ENCODE measurements at regions not wholly inside any gene's neighbourhood (a gene's known extent, or its start where the extent isn't known, plus 50 kb on each side); places are given as distances from the start of the nearest gene placed in this dataset.
"Not testable (repeated sequence)": the region's sequence is repeated elsewhere in the genome, so short reads cannot be mapped to it uniquely, and the experiment has no call there.

DNA sequence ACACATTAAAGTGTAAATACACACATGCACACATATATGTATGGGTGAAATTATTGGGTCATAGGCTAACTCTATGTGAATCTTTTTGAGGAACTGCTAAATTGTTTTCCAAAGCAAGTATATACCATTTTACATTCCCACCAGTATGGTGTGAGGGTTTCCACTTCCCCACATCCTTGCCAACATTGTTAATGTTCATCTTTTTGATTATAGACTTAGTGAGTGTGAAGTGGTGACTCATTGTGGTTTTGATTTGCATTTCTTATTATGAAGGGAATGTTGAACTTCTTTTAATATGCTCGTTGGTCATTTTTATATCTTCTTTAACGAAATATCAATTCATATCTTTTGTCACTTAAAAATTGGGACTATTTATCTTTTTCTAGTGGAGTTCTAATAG, 181.8 kb upstream of the GCFC2 start:
- no peak overlapping the region for H3K9ac ChIP-seq (ENCODE audit: low read depth, low read length, poor library complexity)
- H3K9me3 ChIP-seq (replicated peaks in 1 of 2; ENCODE audit: control insufficient read depth in 2 of 2, insufficient read depth in 1 of 2, low read depth in 1 of 2, low read length in 2 of 2): peaks cover 0 to 3% of the 10 kb centered on the region in 2 donors
- H3K4me1 ChIP-seq (ENCODE audit: control insufficient read depth in 2 of 2, insufficient read depth in 1 of 2, low read depth in 1 of 2, low read length in 2 of 2): peaks cover 0 to 2% of the 10 kb centered on the region in 2 donors
- no peak overlapping the region for H3K14ac ChIP-seq (ENCODE audit: low read length)
- H2BK5ac ChIP-seq (ENCODE audit: low read length): no peak overlapping the region
- no peak overlapping the region for H4K91ac ChIP-seq (ENCODE audit: low read depth, low read length, poor library complexity)
- no peak overlapping the region for H2BK120ac ChIP-seq (ENCODE audit: low read depth, low read length)
- no peak overlapping the region for H2AFZ ChIP-seq (ENCODE audit: low read length)
- no peak overlapping the region for H4K8ac ChIP-seq (ENCODE audit: low read depth, low read length)
- H2AK5ac ChIP-seq (ENCODE audit: low read depth, low read length): no peak overlapping the region
- H3K27me3 ChIP-seq (ENCODE audit: control insufficient read depth in 3 of 3, insufficient read depth in 3 of 3, low read depth in 1 of 3, low read length in 3 of 3): no peaks in the 10 kb centered on the region
- no peak for DNase-seq (ENCODE audit: low spot score)
- WGBS, 2 donors (ENCODE audit: extremely low coverage in 2 of 2, insufficient read length in 2 of 2, insufficient replicate concordance in 1 of 2): no CpG with 5 or more reads among the region's 2 CpGs
- no peak overlapping the region for H3K27ac ChIP-seq (replicated peaks; ENCODE audit: low read length)
- H3K36me3 ChIP-seq (replicated peaks in 1 of 2; ENCODE audit: control insufficient read depth in 2 of 2, insufficient read depth in 2 of 2, low read length in 2 of 2): no peaks in the 10 kb centered on the region
- no peak overlapping the region for H3K23ac ChIP-seq (ENCODE audit: low read depth, low read length, poor library complexity)
- H3K79me1 ChIP-seq (ENCODE audit: low read depth, low read length): no peaks in the 10 kb centered on the region
- no peak overlapping the region for H3K18ac ChIP-seq (ENCODE audit: low read length)
- no peak overlapping the region for H3K4me2 ChIP-seq (ENCODE audit: insufficient read depth, low read length, poor library complexity, severe bottlenecking)
- no peak overlapping the region for H2BK12ac ChIP-seq (ENCODE audit: low read length)
- H2BK15ac ChIP-seq (ENCODE audit: low read length): no peak overlapping the region
- H3K4ac ChIP-seq (ENCODE audit: low read length): no peak overlapping the region
- no peak overlapping the region for H3K4me3 ChIP-seq (ENCODE audit: low read length in 2 of 2)

DNA sequence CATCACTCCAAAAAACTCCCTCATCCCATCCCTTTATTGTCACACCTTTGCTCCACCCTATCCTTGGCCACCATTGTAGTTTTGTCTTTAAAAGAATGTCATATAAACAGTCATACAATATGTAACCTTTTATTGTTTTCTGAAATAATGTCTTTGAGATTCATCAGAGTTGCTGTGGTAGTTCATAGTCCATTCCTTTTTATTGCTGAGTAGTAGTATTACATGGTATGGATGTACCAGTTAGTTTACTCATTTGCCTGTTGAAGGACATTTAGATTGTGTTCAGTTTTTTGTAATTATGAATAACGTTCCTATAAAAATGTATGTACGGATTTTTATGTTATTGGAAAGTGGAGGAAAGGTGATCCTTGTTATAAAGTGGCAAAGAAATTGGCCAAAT, 171.8 kb upstream of the GCFC2 start:
- Histone ChIP-seq H3K79me1 (ENCODE audit: low read depth, low read length) (no peaks in the 10 kb centered on the region), H3K27ac (replicated peaks; ENCODE audit: low read length) (no peak overlapping the region), H2AFZ (ENCODE audit: low read length) (no peak overlapping the region), H3K36me3 (replicated peaks in 1 of 2; ENCODE audit: control insufficient read depth in 2 of 2, insufficient read depth in 2 of 2, low read length in 2 of 2) (no peaks in the 10 kb centered on the region), H2BK5ac (ENCODE audit: low read length) (no peak overlapping the region), H3K18ac (ENCODE audit: low read length) (no peak overlapping the region), H2AK5ac (ENCODE audit: low read depth, low read length) (no peak overlapping the region), H2BK120ac (ENCODE audit: low read depth, low read length) (no peak overlapping the region), H2BK12ac (ENCODE audit: low read length) (no peak overlapping the region), H3K4me1 (ENCODE audit: control insufficient read depth in 2 of 2, insufficient read depth in 1 of 2, low read depth in 1 of 2, low read length in 2 of 2) (no peaks in the 10 kb centered on the region), H3K9me3 (replicated peaks in 1 of 2; ENCODE audit: control insufficient read depth in 2 of 2, insufficient read depth in 1 of 2, low read depth in 1 of 2, low read length in 2 of 2) (no peaks in the 10 kb centered on the region), H3K4me2 (ENCODE audit: insufficient read depth, low read length, poor library complexity, severe bottlenecking) (no peak overlapping the region), H4K8ac (ENCODE audit: low read depth, low read length) (no peak overlapping the region), H3K14ac (ENCODE audit: low read length) (no peak overlapping the region), H2BK15ac (ENCODE audit: low read length) (no peak overlapping the region), H3K9ac (ENCODE audit: low read depth, low read length, poor library complexity) (no peak overlapping the region), H3K27me3 (ENCODE audit: control insufficient read depth in 3 of 3, insufficient read depth in 3 of 3, low read depth in 1 of 3, low read length in 3 of 3) (no peaks in the 10 kb centered on the region), H3K23ac (ENCODE audit: low read depth, low read length, poor library complexity) (no peak overlapping the region), H3K4me3 (ENCODE audit: low read length in 2 of 2) (no peak overlapping the region), H4K91ac (ENCODE audit: low read depth, low read length, poor library complexity) (no peak overlapping the region), H3K4ac (ENCODE audit: low read length) (no peak overlapping the region)
- DNase-seq (ENCODE audit: low spot score): no peak
- 100% methylated on average over 2 of the region's 2 CpGs for WGBS, 2 donors (ENCODE audit: extremely low coverage in 2 of 2, insufficient read length in 2 of 2, insufficient replicate concordance in 1 of 2)

DNA sequence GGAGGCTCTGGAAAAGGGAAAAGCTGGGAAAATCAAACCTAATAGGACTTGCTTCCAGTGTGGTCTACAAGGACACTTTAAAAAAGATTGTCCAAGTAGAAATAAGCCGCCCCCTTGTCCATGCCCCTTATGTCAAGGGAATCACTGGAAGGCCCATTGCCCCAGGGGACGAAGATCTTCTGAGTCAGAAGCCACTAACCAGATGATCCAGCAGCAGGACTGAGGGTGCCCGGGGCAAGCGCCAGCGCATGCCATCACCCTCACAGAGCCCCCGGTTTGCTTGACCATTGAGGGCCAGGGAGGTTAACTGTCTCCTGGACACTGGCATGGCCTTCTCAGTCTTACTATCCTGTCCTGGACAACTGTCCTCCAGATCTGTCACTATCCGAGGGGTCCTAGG, 164.9 kb upstream of the GCFC2 start:
- not testable (repeated sequence) for H3K79me1 ChIP-seq (ENCODE audit: low read depth, low read length); H4K8ac ChIP-seq (ENCODE audit: low read depth, low read length); DNase-seq (ENCODE audit: low spot score); H2AK5ac ChIP-seq (ENCODE audit: low read depth, low read length); H3K4me1 ChIP-seq (ENCODE audit: control insufficient read depth in 2 of 2, insufficient read depth in 1 of 2, low read depth in 1 of 2, low read length in 2 of 2); H2BK12ac ChIP-seq (ENCODE audit: low read length); H2BK15ac ChIP-seq (ENCODE audit: low read length); H2BK120ac ChIP-seq (ENCODE audit: low read depth, low read length); H3K36me3 ChIP-seq (replicated peaks in 1 of 2; ENCODE audit: control insufficient read depth in 2 of 2, insufficient read depth in 2 of 2, low read length in 2 of 2); H2BK5ac ChIP-seq (ENCODE audit: low read length); H3K4me2 ChIP-seq (ENCODE audit: insufficient read depth, low read length, poor library complexity, severe bottlenecking); H3K14ac ChIP-seq (ENCODE audit: low read length); H3K27ac ChIP-seq (replicated peaks; ENCODE audit: low read length); H4K91ac ChIP-seq (ENCODE audit: low read depth, low read length, poor library complexity); H3K9me3 ChIP-seq (replicated peaks in 1 of 2; ENCODE audit: control insufficient read depth in 2 of 2, insufficient read depth in 1 of 2, low read depth in 1 of 2, low read length in 2 of 2); H3K4me3 ChIP-seq (ENCODE audit: low read length in 2 of 2); H2AFZ ChIP-seq (ENCODE audit: low read length); H3K18ac ChIP-seq (ENCODE audit: low read length); H3K23ac ChIP-seq (ENCODE audit: low read depth, low read length, poor library complexity); H3K4ac ChIP-seq (ENCODE audit: low read length); H3K9ac ChIP-seq (ENCODE audit: low read depth, low read length, poor library complexity); H3K27me3 ChIP-seq (ENCODE audit: control insufficient read depth in 3 of 3, insufficient read depth in 3 of 3, low read depth in 1 of 3, low read length in 3 of 3)
- no CpG with 5 or more reads among the region's 7 CpGs for WGBS, 2 donors (ENCODE audit: extremely low coverage in 2 of 2, insufficient read length in 2 of 2, insufficient replicate concordance in 1 of 2)

DNA sequence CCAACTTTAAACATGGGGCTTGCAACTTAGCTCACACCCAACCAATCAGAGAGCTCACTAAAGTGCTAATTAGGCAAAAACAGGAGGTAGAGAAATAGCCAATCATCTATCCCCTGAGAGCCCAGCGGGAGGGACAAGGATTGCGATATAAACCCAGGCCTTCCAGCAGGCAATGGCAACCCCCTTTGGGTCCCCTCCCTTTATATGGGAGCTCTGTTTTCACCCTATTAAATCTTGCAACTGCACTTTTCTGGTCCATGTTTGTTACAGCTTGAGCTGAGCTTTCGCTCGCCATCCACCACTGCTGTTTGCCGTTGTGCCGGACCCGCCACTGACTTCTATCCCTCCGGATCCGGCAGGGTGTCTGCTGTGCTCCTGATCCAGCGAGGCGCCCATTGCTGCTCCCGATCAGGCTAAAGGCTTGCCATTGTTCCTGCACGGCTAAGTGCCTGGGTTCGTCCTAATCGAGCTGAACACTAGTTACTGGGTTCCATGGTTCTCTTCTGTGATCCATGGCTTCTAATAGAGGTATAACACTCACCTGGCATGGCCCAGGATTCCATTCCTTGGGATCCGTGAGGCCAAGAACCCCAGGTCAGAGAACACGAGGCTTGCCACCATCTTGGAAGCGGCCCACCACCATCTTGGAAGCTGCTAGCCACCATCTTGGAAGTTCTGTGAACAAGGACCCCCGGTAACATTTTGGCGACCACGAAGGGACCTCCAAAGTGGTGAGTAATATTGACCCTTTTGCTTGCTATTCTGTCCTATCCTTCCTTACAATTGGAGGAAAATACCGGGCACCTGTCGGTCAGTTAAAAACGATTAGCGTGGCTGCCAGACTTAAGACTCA, 161.3 kb upstream of the GCFC2 start:
- H2BK5ac ChIP-seq (ENCODE audit: low read length); H3K27ac ChIP-seq (replicated peaks; ENCODE audit: low read length); H3K79me1 ChIP-seq (ENCODE audit: low read depth, low read length); H3K4ac ChIP-seq (ENCODE audit: low read length); H3K4me2 ChIP-seq (ENCODE audit: insufficient read depth, low read length, poor library complexity, severe bottlenecking); H4K91ac ChIP-seq (ENCODE audit: low read depth, low read length, poor library complexity); H2AK5ac ChIP-seq (ENCODE audit: low read depth, low read length); H3K9me3 ChIP-seq (replicated peaks in 1 of 2; ENCODE audit: control insufficient read depth in 2 of 2, insufficient read depth in 1 of 2, low read depth in 1 of 2, low read length in 2 of 2); H2AFZ ChIP-seq (ENCODE audit: low read length); H3K4me3 ChIP-seq (ENCODE audit: low read length in 2 of 2); H2BK15ac ChIP-seq (ENCODE audit: low read length); H3K4me1 ChIP-seq (ENCODE audit: control insufficient read depth in 2 of 2, insufficient read depth in 1 of 2, low read depth in 1 of 2, low read length in 2 of 2); H2BK12ac ChIP-seq (ENCODE audit: low read length); H3K27me3 ChIP-seq (ENCODE audit: control insufficient read depth in 3 of 3, insufficient read depth in 3 of 3, low read depth in 1 of 3, low read length in 3 of 3); H3K18ac ChIP-seq (ENCODE audit: low read length); DNase-seq (ENCODE audit: low spot score); H3K36me3 ChIP-seq (replicated peaks in 1 of 2; ENCODE audit: control insufficient read depth in 2 of 2, insufficient read depth in 2 of 2, low read length in 2 of 2); H3K9ac ChIP-seq (ENCODE audit: low read depth, low read length, poor library complexity); H4K8ac ChIP-seq (ENCODE audit: low read depth, low read length); H2BK120ac ChIP-seq (ENCODE audit: low read depth, low read length); H3K23ac ChIP-seq (ENCODE audit: low read depth, low read length, poor library complexity); H3K14ac ChIP-seq (ENCODE audit: low read length): not testable (repeated sequence)
- WGBS, 2 donors (ENCODE audit: extremely low coverage in 2 of 2, insufficient read length in 2 of 2, insufficient replicate concordance in 1 of 2): no CpG with 5 or more reads among the region's 25 CpGs

Data from neuronal stem cell (in vitro differentiated cells).